Activated CD4-positive, alpha-beta T cell treated with anti-CD3 and anti-CD28 coated beads for 36 hours (primary cell): ENCODE measurements at regions not wholly inside any gene's neighbourhood (a gene's known extent, or its start where the extent isn't known, plus 50 kb on each side); places are given as distances from the start of the nearest gene placed in this dataset.
A peak's percentile ranks its signal among the peaks of the same experiment; 100 is the strongest.

Experiments used
- ATAC-seq: fragments of 200-7000 bp; cut with Tn5 transposase; one replicate; pipeline ENCODE4 v1.10.0; 2021; ENCODE audit warnings: mild to moderate bottlenecking, moderate library complexity
- CTCF ChIA-PET: fragments of 350-600 bp; sonication (Branson Sonifier 250); formaldehyde crosslinking; loops from one replicate; lab custom pipeline; 2021; ENCODE audit warnings: antibody characterized with exemption; lab: Charles Lee
- POLR2A ChIA-PET: fragments of 350-600 bp; sonication (Branson Sonifier 250); formaldehyde crosslinking; loops from one replicate; lab custom pipeline; 2021; ENCODE audit warnings: antibody characterized with exemption, inconsistent platforms; lab: Charles Lee
- DNase-seq: peaks from one replicate; pipeline ENCODE4 v3.0.0-alpha.2; 2020
- H3K27ac Mint-ChIP-seq: one replicate; pipeline ENCODE4 v1.8.0; 2021; ENCODE audit warnings: mixed read lengths
- H3K27me3 Mint-ChIP-seq: one replicate; pipeline ENCODE4 v1.8.0; 2021; ENCODE audit warnings: mixed read lengths
- H3K36me3 Mint-ChIP-seq: one replicate; pipeline ENCODE4 v1.8.0; 2021; ENCODE audit warnings: low read depth, mixed read lengths
- H3K4me1 Mint-ChIP-seq: one replicate; pipeline ENCODE4 v1.8.0; 2021; ENCODE audit warnings: mixed read lengths
- H3K4me3 Mint-ChIP-seq: one replicate; pipeline ENCODE4 v1.8.0; 2021; ENCODE audit warnings: mild to moderate bottlenecking, moderate library complexity, mixed read lengths
- H3K9me3 Mint-ChIP-seq: one replicate; pipeline ENCODE4 v1.8.0; 2021; ENCODE audit warnings: low read depth, mixed read lengths
- intact Hi-C, 2 experiments: fragments of 100-400 bp; cut with DNase I in 1 of 2; cut with micrococcal nuclease in 1 of 2; formaldehyde crosslinking; loops; one replicate each; pipeline versions ENCODE4 v1.14.2 to v1.15.1; 2022 to 2024; cut with DNase I, micrococcal nuclease

DNA sequence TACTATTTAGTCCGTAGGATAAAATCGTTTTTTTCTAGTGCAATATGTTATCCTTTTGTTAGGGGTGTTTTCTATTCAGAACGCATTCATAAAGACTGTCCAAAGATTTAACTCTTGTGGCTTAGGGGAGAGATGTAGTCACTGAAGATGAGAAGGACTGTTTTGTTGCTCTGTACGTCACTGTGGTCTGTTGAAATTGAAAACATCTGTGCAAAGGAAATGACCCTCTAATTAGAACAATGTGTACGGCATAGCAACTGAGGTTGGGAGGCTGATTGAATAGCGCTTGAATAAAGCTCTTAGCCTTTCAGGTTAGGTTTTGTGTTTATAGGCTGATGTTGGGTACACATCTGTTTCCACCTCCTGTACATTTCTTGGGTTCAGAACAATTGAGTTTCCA is 453.4 kb upstream of the AKR1E2 start:
- H3K4me1 Mint-ChIP-seq = no peaks in the 10 kb centered on the region
- intact Hi-C loops = no loop called here
- ChIA-PET CTCF (interaction anchor here (0.6 kb wide), 1 partner anchor 293 kb away, joined by 3 read pairs; no protein-coding TSS in a partner anchor), POLR2A (no interaction called here)
- no peak overlapping the region for H3K4me3 Mint-ChIP-seq
- H3K9me3 Mint-ChIP-seq = no peaks in the 10 kb centered on the region
- H3K36me3 Mint-ChIP-seq = no peaks in the 10 kb centered on the region
- DNase-seq = no peak
- H3K27ac Mint-ChIP-seq = no peak overlapping the region
- H3K27me3 Mint-ChIP-seq = peaks cover 8% of the 10 kb centered on the region
- ATAC-seq = no peak

- no peak overlapping the region for H3K4me3 Mint-ChIP-seq
- intact Hi-C loops = no loop called here
- DNase-seq (no peak), ATAC-seq (no peak)
- no peaks in the 10 kb centered on the region for H3K9me3 Mint-ChIP-seq
- H3K4me1 Mint-ChIP-seq = no peaks in the 10 kb centered on the region
- H3K27me3 Mint-ChIP-seq = peaks cover 8% of the 10 kb centered on the region
- ChIA-PET POLR2A (no interaction called here), CTCF (interaction anchor here (0.5 kb wide), 1 partner anchor 27 kb away, joined by 3 read pairs; no protein-coding TSS in a partner anchor)
- no peak overlapping the region for H3K27ac Mint-ChIP-seq
- H3K36me3 Mint-ChIP-seq = no peaks in the 10 kb centered on the region
Observed at GRCh38 chr10:4371691-4372295, 454.2 kb upstream of the AKR1E2 start.

- CTCF ChIA-PET = no interaction called here
- no peak for ATAC-seq
- H3K27me3 Mint-ChIP-seq = peaks cover 8% of the 10 kb centered on the region
- no peaks in the 10 kb centered on the region for H3K9me3 Mint-ChIP-seq
- H3K4me1 Mint-ChIP-seq = no peaks in the 10 kb centered on the region
- no peaks in the 10 kb centered on the region for H3K36me3 Mint-ChIP-seq
- intact Hi-C loops = no loop called here
- no peak for DNase-seq
- no peak overlapping the region for H3K27ac Mint-ChIP-seq
- no peak overlapping the region for H3K4me3 Mint-ChIP-seq
- POLR2A ChIA-PET = no interaction called here
Observed at GRCh38 chr10:4370376-4370775, 455.6 kb upstream of the AKR1E2 start.

- peaks cover 2% of the 10 kb centered on the region for H3K27me3 Mint-ChIP-seq
- H3K9me3 Mint-ChIP-seq = no peaks in the 10 kb centered on the region
- H3K36me3 Mint-ChIP-seq = no peaks in the 10 kb centered on the region
- no peak for DNase-seq
- no peaks in the 10 kb centered on the region for H3K4me1 Mint-ChIP-seq
- H3K4me3 Mint-ChIP-seq = no peak overlapping the region
- no peak overlapping the region for H3K27ac Mint-ChIP-seq
- POLR2A ChIA-PET = no interaction called here
- intact Hi-C loops = no loop called here
- ATAC-seq = no peak
- CTCF ChIA-PET = interaction anchor here (1.4 kb wide), 1 partner anchor 22 kb away, joined by 5 read pairs; no protein-coding TSS in a partner anchor
Observed at GRCh38 chr10:4361581-4361980, 464.4 kb upstream of the AKR1E2 start.

DNA sequence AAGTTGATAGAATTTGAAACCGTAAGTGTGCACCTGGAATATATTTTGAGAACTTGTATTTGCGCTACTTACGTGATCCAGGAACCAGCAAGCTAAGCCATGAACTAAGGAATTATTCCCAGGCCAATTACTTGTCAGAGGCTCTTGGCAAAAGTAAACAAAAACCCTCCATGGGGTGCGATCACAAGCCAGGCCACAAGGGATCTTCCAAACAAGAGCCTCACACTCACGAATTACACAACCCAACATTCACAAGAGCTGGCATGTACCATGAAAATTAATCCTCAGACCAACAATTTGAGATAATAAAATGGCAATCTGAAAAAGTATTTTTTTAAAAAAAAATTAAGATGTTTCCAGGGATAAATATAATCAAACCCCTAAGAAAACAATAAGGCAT is 467.0 kb upstream of the AKR1E2 start:
- Mint-ChIP-seq H3K4me3 (no peak overlapping the region), H3K27ac (no peak overlapping the region), H3K27me3 (peaks cover 6% of the 10 kb centered on the region), H3K36me3 (no peaks in the 10 kb centered on the region), H3K9me3 (no peaks in the 10 kb centered on the region), H3K4me1 (peaks cover under 1% of the 10 kb centered on the region)
- POLR2A ChIA-PET = no interaction called here
- no peak for DNase-seq
- intact Hi-C loops = no loop called here
- CTCF ChIA-PET = interaction anchor here (0.5 kb wide), 1 partner anchor 134 kb away, joined by 4 read pairs; no protein-coding TSS in a partner anchor
- ATAC-seq = no peak

DNA sequence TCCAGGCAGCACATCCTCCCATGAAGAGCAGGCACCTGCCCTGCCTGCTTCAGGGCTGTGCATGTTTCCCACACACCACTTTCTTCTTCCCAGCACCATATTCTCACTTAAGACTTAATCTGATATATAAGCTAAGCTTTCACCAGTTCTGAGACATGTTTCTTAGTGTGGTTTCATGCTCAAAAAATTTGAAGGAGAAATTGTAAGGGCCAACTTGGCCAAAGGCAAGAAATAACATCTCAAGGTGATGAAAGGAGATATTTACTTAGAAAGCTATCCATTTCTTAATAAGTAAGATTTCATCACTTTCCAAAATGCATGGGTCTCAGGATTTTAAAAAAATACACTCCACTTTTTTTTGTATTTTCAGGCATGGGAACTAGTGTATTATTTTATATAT is 468.1 kb upstream of the AKR1E2 start:
- Mint-ChIP-seq H3K9me3 (no peaks in the 10 kb centered on the region), H3K27ac (no peak overlapping the region), H3K4me3 (no peak overlapping the region), H3K36me3 (no peaks in the 10 kb centered on the region), H3K27me3 (peaks cover 6% of the 10 kb centered on the region), H3K4me1 (peaks cover 4% of the 10 kb centered on the region)
- no peak for ATAC-seq
- no peak for DNase-seq
- ChIA-PET POLR2A (no interaction called here), CTCF (interaction anchor here (0.6 to 0.9 kb wide), 2 partner anchors 234 to 299 kb away, joined by 3 to 4 read pairs; no protein-coding TSS in a partner anchor)
- intact Hi-C loops = no loop called here

DNA sequence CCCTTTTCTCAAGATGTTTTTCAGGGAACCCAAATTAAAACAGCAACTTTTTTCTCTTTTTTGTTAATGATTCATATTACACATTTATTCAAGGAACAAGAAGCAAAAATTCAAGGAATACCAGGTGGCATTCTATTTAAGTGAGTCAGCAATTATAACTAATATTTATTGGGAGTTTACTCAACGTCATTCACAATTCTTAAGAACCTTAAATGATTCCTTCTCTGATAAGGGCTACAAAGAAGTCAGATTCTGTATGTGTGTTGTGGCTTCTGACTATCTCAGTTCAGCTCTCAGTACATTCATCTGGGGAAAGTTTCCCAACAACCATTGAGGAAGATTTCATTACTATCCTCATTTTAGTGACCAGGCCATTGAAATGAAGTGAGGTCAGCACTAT is 470.7 kb upstream of the AKR1E2 start:
- CTCF ChIA-PET = no interaction called here
- no peak for ATAC-seq

DNA sequence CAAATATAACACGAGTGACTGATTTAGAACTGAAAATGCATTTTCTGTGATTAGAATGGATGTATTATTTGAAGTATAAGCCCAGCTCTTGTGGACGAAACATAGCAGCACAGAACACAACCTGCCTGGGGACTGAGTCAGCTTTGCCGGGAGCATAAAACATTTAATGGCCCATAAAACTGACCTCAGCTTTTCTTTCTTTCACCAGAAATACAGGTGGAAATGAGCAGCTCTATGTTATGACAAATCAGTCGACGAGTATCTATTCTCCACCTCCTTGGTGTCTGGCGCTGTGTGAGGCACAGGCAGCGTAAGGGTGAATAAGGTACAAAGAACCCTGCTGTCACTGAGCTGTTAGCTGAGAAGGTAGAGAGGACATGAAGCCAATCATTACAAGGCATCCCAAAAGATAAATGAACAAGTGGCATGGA is 471.6 kb upstream of the AKR1E2 start:
- ATAC-seq (peak; percentile 47), DNase-seq (no peak)
- CTCF ChIA-PET = interaction anchor here (0.9 kb wide), 1 partner anchor 10 kb away, joined by 3 read pairs; no protein-coding TSS in a partner anchor
- Mint-ChIP-seq H3K9me3 (no peaks in the 10 kb centered on the region), H3K4me1 (peaks cover 4% of the 10 kb centered on the region), H3K27ac (no peak overlapping the region), H3K4me3 (no peak overlapping the region), H3K36me3 (no peaks in the 10 kb centered on the region), H3K27me3 (peaks cover 6% of the 10 kb centered on the region)
- POLR2A ChIA-PET = interaction anchor here (0.6 to 1.0 kb wide), 2 partner anchors 10 kb away, joined by 3 read pairs; no protein-coding TSS in a partner anchor
- intact Hi-C loops = no loop called here

More for the DNA sequence above, 470.7 kb upstream of the AKR1E2 start:
- POLR2A ChIA-PET = no interaction called here
- H3K36me3 Mint-ChIP-seq = no peaks in the 10 kb centered on the region
- intact Hi-C loops = no loop called here
- peaks cover 4% of the 10 kb centered on the region for H3K4me1 Mint-ChIP-seq
- no peak for DNase-seq
- H3K9me3 Mint-ChIP-seq = no peaks in the 10 kb centered on the region
- H3K27ac Mint-ChIP-seq = no peak overlapping the region
- peaks cover 6% of the 10 kb centered on the region for H3K27me3 Mint-ChIP-seq
- no peak overlapping the region for H3K4me3 Mint-ChIP-seq

- H3K4me1 Mint-ChIP-seq = peaks cover 4% of the 10 kb centered on the region
- H3K27me3 Mint-ChIP-seq = peaks cover 6% of the 10 kb centered on the region
- H3K27ac Mint-ChIP-seq = no peak overlapping the region
- DNase-seq (no peak), ATAC-seq (no peak)
- no peaks in the 10 kb centered on the region for H3K36me3 Mint-ChIP-seq
- H3K9me3 Mint-ChIP-seq = no peaks in the 10 kb centered on the region
- CTCF ChIA-PET = interaction anchor here (0.9 kb wide), 1 partner anchor 11 kb away, joined by 3 read pairs; no protein-coding TSS in a partner anchor
- no peak overlapping the region for H3K4me3 Mint-ChIP-seq
- intact Hi-C loops = no loop called here
- POLR2A ChIA-PET = interaction anchor here (1.0 kb wide), 1 partner anchor 9 kb away, joined by 3 read pairs; no protein-coding TSS in a partner anchor
Observed at GRCh38 chr10:4353964-4354363, 472.0 kb upstream of the AKR1E2 start.

- peaks cover 6% of the 10 kb centered on the region for H3K27me3 Mint-ChIP-seq
- CTCF ChIA-PET = no interaction called here
- H3K4me3 Mint-ChIP-seq = no peak overlapping the region
- intact Hi-C loops = no loop called here
- H3K27ac Mint-ChIP-seq = no peak overlapping the region
- no peaks in the 10 kb centered on the region for H3K36me3 Mint-ChIP-seq
- DNase-seq = no peak
- no peak for ATAC-seq
- peaks cover 4% of the 10 kb centered on the region for H3K4me1 Mint-ChIP-seq
- H3K9me3 Mint-ChIP-seq = no peaks in the 10 kb centered on the region
- POLR2A ChIA-PET = interaction anchor here (1.0 kb wide), 1 partner anchor 8 kb away, joined by 3 read pairs; no protein-coding TSS in a partner anchor
Observed at GRCh38 chr10:4353059-4353655, 472.9 kb upstream of the AKR1E2 start.

DNA sequence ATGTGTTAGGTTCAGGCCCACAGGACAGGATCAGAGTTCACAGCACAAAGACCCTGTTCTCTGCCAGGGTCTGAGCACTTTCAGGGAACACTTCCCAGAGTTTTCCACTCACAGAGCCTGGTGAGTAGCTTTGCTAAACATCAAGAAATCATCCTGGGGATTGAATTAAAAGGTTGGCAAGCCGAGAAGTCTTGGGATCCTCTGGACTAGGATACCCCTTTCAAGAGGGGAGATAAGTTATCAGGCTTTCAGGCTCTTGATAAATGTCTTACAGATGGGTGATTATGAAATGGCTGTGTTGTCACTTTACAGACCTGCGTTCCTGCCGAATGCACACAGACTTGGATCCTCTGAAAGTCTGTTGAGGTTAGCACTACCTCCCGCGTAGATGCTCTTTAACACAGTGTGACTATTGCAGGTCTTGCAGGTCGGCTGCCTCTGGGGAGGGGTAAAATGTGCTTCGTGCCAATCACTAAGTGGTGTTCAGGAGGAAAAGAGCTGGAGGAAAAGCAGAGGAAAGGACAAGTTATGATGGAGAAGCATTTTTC is 473.5 kb upstream of the AKR1E2 start:
- intact Hi-C loops = no loop called here
- Mint-ChIP-seq H3K4me3 (no peak overlapping the region), H3K4me1 (peaks cover 4% of the 10 kb centered on the region), H3K36me3 (no peaks in the 10 kb centered on the region), H3K27me3 (peaks cover 6% of the 10 kb centered on the region), H3K9me3 (no peaks in the 10 kb centered on the region), H3K27ac (no peak overlapping the region)
- CTCF ChIA-PET = no interaction called here
- POLR2A ChIA-PET = no interaction called here
- ATAC-seq (no peak), DNase-seq (no peak)
